SW 1271 (cell line): ENCODE measurements at regions not wholly inside any gene's neighbourhood (a gene's known extent, or its start where the extent isn't known, plus 50 kb on each side); places are given as distances from the start of the nearest gene placed in this dataset.
"Not testable (repeated sequence)": the region's sequence is repeated elsewhere in the genome, so short reads cannot be mapped to it uniquely, and the experiment has no call there.

Experiments
- DNase-seq, 2 experiments: peaks; one replicate each; lab custom pipeline; 2025; lab: John Stamatoyannopoulos, UW

DNA sequence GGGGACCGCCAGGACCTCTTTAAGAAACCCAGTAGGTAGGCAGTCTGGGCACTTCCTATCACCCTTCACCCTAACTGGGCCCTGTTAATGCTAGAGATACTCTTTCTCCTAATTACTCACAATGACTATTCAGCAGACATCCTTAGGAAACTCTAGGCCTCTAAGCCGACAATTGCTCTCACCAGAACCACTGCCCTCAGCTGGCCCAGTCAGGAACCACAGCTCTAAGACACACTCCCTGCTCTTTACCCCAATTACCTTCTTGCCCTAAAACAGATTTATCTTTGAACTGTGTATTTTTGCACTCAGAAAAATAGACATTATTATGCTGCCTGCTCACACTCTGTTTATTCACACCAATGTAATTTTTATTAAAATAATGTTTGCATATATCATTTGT is 432.6 kb upstream of the SLC30A5 start:
- DNase-seq: peak in 1 of 2 experiments; percentile 21

GRCh38 chr5:68662804-68663307 is 431.0 kb upstream of the SLC30A5 start:
- DNase-seq: no peak

DNA sequence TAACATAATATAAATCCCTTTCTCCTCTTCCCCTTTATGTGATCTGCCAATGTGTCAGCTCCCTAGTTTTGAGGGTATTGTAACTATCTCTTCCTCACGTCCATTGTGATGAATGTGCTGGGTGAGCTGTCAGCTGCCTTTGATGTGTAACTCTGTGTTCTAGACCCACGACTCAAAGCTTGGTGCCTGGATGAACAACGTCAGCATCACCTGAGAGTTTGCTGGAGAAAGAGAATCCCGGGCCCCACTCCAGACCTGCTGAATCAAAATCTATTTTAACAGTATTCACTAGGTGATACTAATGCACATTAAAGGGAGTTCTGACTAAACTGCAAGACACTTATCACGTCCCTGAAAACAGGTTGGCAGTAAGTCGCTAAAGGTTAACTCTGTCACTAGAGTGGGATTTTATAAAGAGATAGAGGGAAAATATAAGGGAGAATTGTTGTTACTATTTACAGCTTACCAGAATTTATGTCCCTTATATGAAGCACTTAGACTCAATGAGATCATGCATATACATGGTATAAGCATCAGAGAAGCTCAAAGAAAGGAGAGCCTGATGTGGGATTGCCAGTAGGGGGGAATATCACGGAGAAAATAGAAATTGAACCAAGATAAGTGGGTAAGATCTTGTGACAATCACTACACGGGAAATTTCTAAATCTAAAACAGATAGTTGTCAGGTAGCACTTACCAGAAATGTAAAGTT is 423.8 kb upstream of the SLC30A5 start:
- DNase-seq: no peak

- DNase-seq: no peak
These were observed 420.6 kb upstream of the SLC30A5 start for GRCh38 chr5:68673106-68673822.

GRCh38 chr5:68673823-68674180 is 420.0 kb upstream of the SLC30A5 start:
- DNase-seq: no peak

- DNase-seq: no peak
These were observed 414.8 kb upstream of the SLC30A5 start for GRCh38 chr5:68679041-68679440.

GRCh38 chr5:68680366-68680765 is 413.4 kb upstream of the SLC30A5 start:
- no peak for DNase-seq

DNA sequence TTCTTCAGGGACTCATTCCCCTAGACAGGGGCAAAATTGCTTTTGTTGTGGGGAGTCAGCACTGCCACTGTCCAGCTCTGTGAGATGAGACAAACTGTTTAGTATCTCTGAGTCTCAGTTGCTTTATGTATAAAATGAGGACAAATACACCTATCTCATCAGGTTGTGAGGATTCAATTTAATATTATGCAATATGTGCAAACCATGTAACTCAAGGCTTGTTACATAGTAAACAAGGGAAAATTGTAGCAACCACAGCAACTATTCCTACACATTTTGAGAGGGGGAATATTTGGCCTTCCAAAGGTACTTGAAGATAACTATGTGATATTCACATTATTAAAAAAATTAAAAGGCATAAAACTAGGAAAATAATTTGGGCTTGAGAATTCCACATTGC is 411.9 kb upstream of the SLC30A5 start:
- no peak for DNase-seq

DNA sequence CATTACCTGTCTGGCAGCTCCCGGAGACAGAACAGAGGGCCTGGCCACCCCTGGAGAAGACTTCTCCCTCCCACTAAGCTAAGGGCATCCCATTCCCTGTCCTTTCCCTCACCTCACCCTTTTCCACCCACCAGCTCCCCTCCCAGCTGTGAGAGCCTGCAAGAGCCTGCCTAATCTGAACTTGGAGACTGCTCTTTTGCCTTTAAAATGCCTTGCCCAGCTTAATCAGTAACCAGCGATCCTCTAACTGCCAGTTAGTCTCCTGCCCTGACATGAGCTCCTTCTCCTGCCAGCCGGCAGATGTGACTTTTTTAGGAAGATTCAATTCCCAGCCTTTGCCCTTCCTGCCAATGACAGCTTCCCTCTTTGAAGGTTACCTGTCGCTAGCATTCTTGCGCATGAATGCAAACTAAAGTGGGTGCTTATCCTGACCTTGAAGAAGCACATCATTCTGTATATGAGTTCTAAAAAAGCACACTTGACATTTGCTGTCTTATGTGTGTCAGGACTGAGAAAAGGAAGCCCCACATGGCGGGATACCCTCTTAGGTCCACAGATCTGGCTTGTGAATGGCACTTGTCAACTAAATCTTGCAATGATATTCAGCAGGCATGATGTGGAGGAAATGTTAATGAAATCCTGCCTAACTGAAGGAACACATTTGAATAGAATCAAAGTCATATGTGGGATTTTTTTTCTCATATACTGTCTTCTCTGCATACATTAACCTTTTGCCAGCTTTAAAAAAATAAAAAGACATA is 411.2 kb upstream of the SLC30A5 start:
- no peak for DNase-seq

GRCh38 chr5:68683632-68684036 is 410.2 kb upstream of the SLC30A5 start:
- peak; percentile 71 to 76 for DNase-seq

GRCh38 chr5:68685863-68686262 is 408.0 kb upstream of the SLC30A5 start:
- DNase-seq: no peak

DNA sequence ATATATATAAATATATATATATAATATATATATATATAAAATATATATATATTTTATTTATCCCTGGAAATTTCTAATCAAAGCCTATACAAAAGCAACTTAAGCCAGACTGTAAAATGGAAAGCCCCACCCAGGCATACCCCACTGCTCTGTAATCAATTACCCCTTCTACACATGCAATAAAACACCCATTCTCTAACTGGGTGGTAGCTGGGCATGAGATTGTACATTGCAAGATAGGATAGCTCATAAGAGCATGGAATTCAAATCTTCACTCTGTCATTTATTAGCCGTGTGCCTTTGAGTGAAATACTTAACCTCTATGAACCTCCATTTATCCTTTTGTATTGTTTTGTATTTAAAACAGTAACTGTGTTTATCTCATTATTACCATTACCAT is 405.3 kb upstream of the SLC30A5 start:
- DNase-seq: no peak

DNA sequence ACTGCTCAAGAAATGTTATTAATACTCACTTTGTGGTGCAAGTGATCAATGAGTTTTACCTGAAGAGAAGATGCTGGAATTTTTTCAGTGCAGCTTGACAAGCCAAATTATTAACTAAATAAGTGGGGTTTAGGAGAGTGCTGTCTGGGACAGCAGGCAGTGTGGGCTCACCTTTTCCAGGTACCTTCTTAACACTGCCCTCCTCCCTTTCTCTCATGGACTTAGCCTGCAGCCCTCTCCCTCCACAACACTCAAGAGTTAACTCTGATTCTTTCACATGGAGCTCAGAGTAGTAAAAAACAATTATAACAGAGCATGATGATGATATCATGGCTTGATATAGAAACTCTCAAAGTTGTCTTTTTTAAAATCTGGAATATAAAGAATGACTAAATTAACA is 404.8 kb upstream of the SLC30A5 start:
- no peak for DNase-seq

DNA sequence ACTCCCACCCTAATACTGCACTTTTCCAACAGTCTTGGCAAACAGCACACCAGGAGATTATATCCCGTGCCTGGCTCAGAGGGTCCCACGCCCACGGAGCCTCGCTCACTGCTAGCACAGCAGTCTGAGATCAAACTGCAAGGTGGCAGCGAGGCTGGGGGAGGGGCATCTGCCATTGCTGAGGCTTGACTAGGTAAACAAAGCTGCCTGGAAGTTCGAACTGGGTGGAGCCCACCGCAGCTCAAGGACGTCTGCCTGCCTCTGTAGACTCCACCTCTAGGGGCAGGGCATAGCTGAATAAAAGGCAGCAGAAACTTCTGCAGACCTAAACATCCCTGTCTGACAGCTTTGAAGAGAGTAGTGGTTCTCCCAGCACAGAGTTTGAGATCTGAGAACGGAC is 401.9 kb upstream of the SLC30A5 start:
- DNase-seq: not testable (repeated sequence)

DNA sequence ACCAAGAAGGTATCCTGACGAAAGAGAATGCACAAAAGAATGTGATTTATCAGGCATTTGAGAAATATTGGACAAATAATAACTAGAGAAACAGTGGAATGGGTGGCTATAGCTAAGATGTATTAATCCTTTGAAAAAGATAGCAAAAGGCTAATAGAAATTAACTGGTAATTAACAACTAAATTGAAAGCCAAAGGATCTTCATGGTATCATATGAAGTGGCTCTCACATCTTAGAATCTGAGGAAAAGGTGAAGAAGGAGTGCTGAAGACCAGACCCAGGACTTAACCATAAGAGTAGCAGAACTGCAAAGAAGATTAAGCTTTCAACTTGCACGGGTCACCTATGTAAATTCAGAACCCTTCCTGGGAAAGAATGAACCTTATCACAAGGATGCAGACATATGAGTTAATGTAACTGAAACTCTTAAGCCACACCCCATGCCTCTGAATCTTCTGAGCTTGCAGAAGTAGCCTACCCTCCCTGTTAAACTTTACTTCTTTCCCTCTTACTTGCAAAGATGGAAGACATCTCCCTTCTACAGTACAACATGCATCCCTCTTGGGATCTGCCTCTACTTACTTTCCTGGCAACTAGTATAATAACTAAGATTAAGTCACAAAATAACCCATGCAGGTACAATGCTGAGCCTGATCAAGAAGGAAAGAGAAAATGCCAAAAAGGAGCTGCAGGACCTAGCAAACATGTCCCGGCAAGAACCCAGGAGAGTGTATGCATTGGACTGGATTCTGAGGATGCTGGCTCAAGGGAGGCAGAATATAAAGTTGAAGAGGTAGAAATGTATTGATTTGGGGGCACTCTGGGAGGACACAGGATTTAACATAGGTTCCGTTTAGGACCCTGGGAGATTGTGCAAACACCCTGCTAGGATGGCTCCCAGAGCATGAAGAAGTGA is 395.5 kb upstream of the SLC30A5 start:
- no peak for DNase-seq

GRCh38 chr5:68699966-68700365 is 393.8 kb upstream of the SLC30A5 start:
- DNase-seq: no peak

DNA sequence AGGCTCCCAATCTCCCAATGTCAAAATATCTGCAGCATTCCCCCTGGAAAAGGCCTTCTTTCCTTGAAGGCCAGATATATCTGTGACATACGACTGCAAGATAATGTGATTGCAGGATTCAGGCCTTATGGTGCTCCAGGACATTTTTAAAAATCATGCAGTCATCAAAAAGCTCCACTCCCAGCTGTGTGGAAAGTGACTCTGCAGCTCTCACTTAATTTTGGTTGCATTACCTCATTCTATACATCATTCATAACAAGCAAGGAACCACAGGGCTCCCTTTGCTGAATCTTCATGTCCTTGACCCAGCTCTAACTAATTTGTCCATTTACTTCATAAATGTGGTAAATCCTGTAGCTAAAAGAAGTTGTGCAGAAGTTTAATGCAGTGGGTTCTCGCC is 386.2 kb upstream of the SLC30A5 start:
- no peak for DNase-seq

- no peak for DNase-seq
These were observed 385.5 kb upstream of the SLC30A5 start for GRCh38 chr5:68708156-68708841.

GRCh38 chr5:68708842-68709170 is 385.0 kb upstream of the SLC30A5 start:
- DNase-seq: no peak

GRCh38 chr5:68709239-68709638 is 384.6 kb upstream of the SLC30A5 start:
- no peak for DNase-seq

- no peak for DNase-seq
These were observed 383.3 kb upstream of the SLC30A5 start for GRCh38 chr5:68710514-68710913.
